Activated CD4-positive, alpha-beta T cell treated with anti-CD3 and anti-CD28 coated beads, Interleukin-2, amount 10 ng/mL, durations not matched to agents 7 days and 5 days (primary cell): ENCODE measurements at regions not wholly inside any gene's neighbourhood (a gene's known extent, or its start where the extent isn't known, plus 50 kb on each side); places are given as distances from the start of the nearest gene placed in this dataset.

Experiments used
- CTCF ChIA-PET: fragments of 350-600 bp; sonication (Branson Sonifier 250); formaldehyde crosslinking; loops from one replicate; lab custom pipeline; 2021; ENCODE audit warnings: antibody characterized with exemption; lab: Charles Lee
- POLR2A ChIA-PET: fragments of 350-600 bp; sonication (Branson Sonifier 250); formaldehyde crosslinking; loops from one replicate; lab custom pipeline; 2021; ENCODE audit warnings: antibody characterized with exemption; lab: Charles Lee
- DNase-seq: peaks from one replicate; pipeline ENCODE4 v3.0.0-alpha.2; 2020
- H3K27ac Mint-ChIP-seq: one replicate; pipeline ENCODE4 v1.8.0; 2021; ENCODE audit warnings: mild to moderate bottlenecking, moderate library complexity, mixed read lengths
- H3K27me3 Mint-ChIP-seq: one replicate; pipeline ENCODE4 v1.8.0; 2021; ENCODE audit warnings: mixed read lengths
- H3K36me3 Mint-ChIP-seq: one replicate; pipeline ENCODE4 v1.8.0; 2021; ENCODE audit warnings: low read depth, mixed read lengths
- H3K4me1 Mint-ChIP-seq: one replicate; pipeline ENCODE4 v1.8.0; 2021; ENCODE audit warnings: mixed read lengths
- H3K4me3 Mint-ChIP-seq: one replicate; pipeline ENCODE4 v1.8.0; 2021; ENCODE audit warnings: mild to moderate bottlenecking, moderate library complexity, mixed read lengths
- H3K9me3 Mint-ChIP-seq: one replicate; pipeline ENCODE4 v1.8.0; 2021; ENCODE audit warnings: mixed read lengths

DNA sequence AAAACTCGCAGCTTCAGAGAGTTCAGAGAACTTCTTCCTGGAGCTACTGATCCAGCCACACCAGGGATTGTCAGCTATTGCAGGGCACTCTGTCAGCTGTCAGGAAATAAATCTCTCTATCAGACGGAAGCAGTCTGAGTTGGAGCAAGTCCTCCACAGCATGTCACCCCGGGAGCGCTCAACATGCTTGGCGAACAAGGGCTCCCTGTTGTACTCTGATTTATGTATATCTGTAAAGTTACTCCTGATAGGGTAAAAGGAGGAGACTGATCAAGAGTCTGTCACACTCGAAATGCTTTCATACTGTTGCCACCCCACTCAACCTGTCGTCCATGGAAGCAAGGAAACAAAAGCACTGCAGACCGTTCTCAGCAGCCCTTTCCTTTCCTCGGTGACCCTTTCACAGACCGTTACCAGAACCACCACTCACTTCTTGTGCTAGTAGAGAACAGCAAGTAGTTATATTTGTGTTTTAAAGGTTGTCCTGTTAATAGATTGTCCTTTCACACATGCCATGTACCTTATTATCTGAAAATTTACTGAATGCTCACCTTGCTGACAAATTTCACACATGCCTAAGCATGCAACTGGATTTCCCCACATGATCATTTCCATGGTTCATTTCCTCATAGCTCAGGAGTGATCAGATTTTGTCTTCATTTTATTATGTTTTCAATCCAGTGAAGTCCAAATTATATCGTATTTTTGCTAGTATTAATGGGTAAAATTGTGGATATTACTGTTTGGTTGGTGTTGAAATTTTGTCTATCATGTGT is 2108.9 kb upstream of the TENM3 start:
- Mint-ChIP-seq H3K27ac (no peak overlapping the region), H3K27me3 (no peaks in the 10 kb centered on the region), H3K4me1 (no peaks in the 10 kb centered on the region), H3K9me3 (no peaks in the 10 kb centered on the region), H3K4me3 (no peak overlapping the region), H3K36me3 (no peaks in the 10 kb centered on the region)
- CTCF ChIA-PET, result no interaction called here
- no peak for DNase-seq
- POLR2A ChIA-PET, result no interaction called here

DNA sequence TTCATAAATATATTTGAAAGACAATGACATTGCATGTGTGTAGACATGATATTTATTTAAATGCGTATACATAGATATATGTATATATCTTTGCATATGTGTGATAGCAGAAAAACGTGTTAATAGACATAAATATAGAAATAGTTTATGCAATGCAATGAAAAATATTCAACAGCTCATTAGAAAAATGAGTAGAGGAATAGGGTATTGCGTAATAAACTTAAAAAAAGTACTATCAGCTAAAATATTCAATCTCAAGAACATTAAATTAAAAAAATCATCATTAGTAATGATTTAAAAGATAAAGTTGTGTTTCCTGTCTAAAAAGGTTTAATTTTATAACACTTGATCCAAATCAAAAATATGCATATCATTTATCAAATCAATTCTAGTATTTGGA is 2101.5 kb upstream of the TENM3 start:
- ChIA-PET CTCF (interaction anchor here (0.5 to 0.6 kb wide), 2 partner anchors 22 to 1926 kb away, joined by 3 to 4 read pairs; no protein-coding TSS in a partner anchor), POLR2A (no interaction called here)
- DNase-seq, result no peak
- Mint-ChIP-seq H3K4me3 (no peak overlapping the region), H3K4me1 (no peaks in the 10 kb centered on the region), H3K36me3 (no peaks in the 10 kb centered on the region), H3K9me3 (no peaks in the 10 kb centered on the region), H3K27me3 (no peaks in the 10 kb centered on the region), H3K27ac (no peak overlapping the region)

DNA sequence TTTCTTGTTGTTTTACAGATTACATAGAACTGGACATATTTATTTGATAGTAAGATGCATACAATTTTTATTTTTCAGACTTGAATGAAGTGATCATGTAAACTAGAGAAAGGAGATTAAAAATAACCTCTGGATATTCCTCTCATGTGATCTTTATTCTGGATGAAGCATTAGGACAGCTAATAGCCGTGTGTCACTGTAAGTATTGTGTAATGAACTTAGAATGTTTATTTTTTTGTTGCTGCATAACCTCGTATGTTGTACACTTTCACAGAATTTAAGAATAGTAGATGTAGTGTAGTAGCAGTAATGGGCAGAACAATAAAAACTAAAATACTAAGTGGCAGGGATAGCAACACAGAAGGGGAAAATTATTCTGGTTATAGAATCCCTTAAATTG is 2094.5 kb upstream of the TENM3 start:
- CTCF ChIA-PET, result no interaction called here
- no peak for DNase-seq
- Mint-ChIP-seq H3K27me3 (no peaks in the 10 kb centered on the region), H3K4me1 (no peaks in the 10 kb centered on the region), H3K27ac (no peak overlapping the region), H3K4me3 (no peak overlapping the region), H3K9me3 (no peaks in the 10 kb centered on the region), H3K36me3 (no peaks in the 10 kb centered on the region)
- POLR2A ChIA-PET, result no interaction called here

DNA sequence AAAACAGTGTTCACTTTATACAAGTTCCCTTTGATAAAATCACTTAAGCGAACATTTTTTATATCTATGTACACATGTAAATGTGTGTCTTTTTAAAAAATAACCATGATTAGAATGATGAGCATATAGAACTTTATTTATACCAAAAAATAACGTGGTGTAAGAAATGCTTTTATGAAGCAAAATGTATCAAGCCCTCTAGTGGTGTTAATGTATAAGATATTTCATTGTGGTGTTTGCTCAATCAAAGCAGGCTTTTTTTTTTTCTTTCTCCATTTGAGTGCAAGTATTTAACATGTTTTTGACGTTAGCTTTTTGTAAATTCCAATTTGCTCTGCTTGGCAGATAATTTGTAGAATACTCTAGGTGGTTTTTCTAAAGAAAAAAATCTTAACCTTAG is 2092.4 kb upstream of the TENM3 start:
- no peaks in the 10 kb centered on the region for H3K27me3 Mint-ChIP-seq
- H3K4me3 Mint-ChIP-seq, result no peak overlapping the region
- ChIA-PET CTCF (no interaction called here), POLR2A (no interaction called here)
- no peaks in the 10 kb centered on the region for H3K9me3 Mint-ChIP-seq
- H3K36me3 Mint-ChIP-seq, result no peaks in the 10 kb centered on the region
- H3K4me1 Mint-ChIP-seq, result no peaks in the 10 kb centered on the region
- no peak for DNase-seq
- H3K27ac Mint-ChIP-seq, result no peak overlapping the region

DNA sequence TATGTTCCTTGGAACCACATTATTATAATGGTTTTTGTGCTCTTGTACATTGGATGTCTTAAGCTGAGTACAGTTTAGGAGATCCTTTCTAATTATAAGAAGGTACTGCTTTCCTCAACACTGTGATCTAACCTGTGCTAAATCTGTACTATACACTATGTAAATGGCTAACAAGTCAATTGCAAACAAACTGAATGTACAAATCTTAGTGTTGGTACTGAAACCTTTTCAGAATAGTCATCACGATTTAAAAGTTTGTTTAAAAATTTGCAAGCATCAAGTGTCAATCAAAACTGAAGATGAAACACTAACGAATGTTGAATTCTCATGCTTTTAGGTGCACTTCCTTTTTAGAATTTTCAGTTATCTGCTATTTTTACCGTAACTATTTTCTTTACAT is 2090.4 kb upstream of the TENM3 start:
- H3K9me3 Mint-ChIP-seq, result no peaks in the 10 kb centered on the region
- H3K4me1 Mint-ChIP-seq, result no peaks in the 10 kb centered on the region
- ChIA-PET POLR2A (no interaction called here), CTCF (no interaction called here)
- no peak for DNase-seq
- no peak overlapping the region for H3K27ac Mint-ChIP-seq
- H3K36me3 Mint-ChIP-seq, result no peaks in the 10 kb centered on the region
- H3K4me3 Mint-ChIP-seq, result no peak overlapping the region
- H3K27me3 Mint-ChIP-seq, result no peaks in the 10 kb centered on the region

DNA sequence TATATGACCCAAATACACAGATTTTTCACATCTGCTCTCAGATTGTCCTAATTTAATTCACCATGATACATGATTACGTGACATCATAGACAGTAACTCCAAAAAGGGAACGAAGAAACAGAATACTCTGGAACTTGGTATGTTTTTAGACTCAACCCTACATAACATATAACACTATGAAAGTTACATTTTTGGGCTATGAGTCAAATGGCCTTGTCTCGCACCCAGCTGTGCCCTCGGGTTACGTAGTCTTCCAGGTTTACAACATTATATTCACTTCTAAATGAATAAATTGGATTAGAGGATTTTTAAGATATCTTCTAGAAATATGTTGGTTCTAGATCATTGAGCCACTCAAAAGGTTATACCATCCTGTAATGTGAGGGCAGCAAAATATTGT is 2089.6 kb upstream of the TENM3 start:
- POLR2A ChIA-PET, result no interaction called here
- H3K27ac Mint-ChIP-seq, result no peak overlapping the region
- H3K9me3 Mint-ChIP-seq, result no peaks in the 10 kb centered on the region
- no peaks in the 10 kb centered on the region for H3K4me1 Mint-ChIP-seq
- CTCF ChIA-PET, result no interaction called here
- H3K36me3 Mint-ChIP-seq, result no peaks in the 10 kb centered on the region
- H3K27me3 Mint-ChIP-seq, result no peaks in the 10 kb centered on the region
- no peak overlapping the region for H3K4me3 Mint-ChIP-seq
- DNase-seq, result no peak

DNA sequence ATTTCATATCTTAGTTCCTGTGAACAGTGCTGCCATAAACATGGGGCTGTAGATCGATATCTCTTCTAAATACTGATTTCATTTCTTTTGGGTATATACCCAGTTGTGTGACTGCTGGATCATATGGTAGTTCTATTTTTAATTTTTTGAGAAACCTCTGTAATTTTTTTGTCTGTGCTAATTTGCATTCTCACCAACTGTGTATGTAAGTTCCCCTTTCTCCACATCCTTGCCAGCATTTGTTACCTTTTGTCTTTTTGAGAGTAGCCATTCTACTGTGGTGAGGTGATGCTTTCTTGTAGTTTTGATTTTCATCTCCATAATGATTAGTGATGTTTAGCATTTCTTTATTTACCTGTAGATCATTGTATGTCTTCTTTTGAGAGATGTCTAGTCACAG is 2086.5 kb upstream of the TENM3 start:
- Mint-ChIP-seq H3K4me1 (no peaks in the 10 kb centered on the region), H3K36me3 (no peaks in the 10 kb centered on the region), H3K27ac (no peak overlapping the region), H3K4me3 (no peak overlapping the region), H3K27me3 (no peaks in the 10 kb centered on the region), H3K9me3 (no peaks in the 10 kb centered on the region)
- ChIA-PET CTCF (no interaction called here), POLR2A (no interaction called here)
- no peak for DNase-seq

DNA sequence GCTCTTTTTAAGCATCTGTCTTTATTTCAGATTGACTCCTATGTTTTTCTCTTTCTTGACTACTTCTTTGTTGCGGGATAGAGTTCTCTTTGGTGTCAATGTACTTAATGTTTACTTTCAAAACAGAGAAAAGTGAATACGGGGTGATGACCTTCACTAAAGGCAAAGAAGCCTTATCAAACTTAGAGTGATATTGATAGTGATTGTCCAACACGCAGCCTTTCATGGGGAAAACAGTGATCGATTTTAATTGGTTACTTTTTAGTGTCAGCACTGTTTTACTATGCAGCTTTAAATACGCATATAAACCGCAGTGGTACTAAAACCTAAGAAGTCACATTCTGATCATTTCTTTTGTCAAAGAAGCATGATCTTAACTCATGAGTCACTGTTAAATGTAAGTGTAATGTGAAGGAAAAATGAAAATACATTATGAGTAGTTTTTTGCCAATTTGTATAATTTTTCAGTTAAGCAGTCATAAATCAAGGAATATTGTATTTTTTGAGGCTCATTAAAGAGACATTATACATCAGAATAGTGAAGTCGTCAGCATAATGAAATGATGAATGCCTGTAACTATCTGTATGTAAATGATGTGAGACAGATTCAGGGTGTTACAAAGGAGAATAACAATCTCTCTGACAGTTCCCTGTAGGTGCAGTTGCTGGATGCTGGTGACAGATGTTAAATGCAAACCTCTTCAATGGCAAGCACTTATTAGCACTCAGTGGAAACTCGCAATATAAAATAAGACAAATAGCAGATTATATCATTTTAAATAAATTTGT is 2082.8 kb upstream of the TENM3 start:
- no peaks in the 10 kb centered on the region for H3K27me3 Mint-ChIP-seq
- no peaks in the 10 kb centered on the region for H3K4me1 Mint-ChIP-seq
- no peak for DNase-seq
- ChIA-PET CTCF (no interaction called here), POLR2A (no interaction called here)
- H3K4me3 Mint-ChIP-seq, result no peak overlapping the region
- no peaks in the 10 kb centered on the region for H3K9me3 Mint-ChIP-seq
- no peak overlapping the region for H3K27ac Mint-ChIP-seq
- H3K36me3 Mint-ChIP-seq, result no peaks in the 10 kb centered on the region

DNA sequence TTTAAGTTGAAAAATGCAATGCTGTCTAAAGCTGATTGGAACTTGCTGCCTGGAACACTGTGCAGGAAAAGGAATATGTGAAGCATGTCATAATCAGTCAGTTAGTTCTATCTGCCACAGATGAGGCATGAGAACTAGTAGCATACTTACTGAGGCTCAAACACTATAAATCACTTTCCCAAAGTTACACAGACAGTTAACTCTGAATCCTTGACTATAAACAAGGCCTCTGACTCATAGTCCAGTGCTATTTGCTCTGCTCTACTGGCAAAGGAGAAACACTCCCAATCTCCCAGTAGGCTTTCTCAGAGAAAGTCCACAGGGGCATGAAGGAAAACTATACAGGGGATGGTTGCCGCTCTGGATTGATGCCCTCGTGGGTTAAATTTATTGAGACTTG is 2078.4 kb upstream of the TENM3 start:
- H3K9me3 Mint-ChIP-seq, result no peaks in the 10 kb centered on the region
- POLR2A ChIA-PET, result no interaction called here
- CTCF ChIA-PET, result no interaction called here
- H3K4me1 Mint-ChIP-seq, result no peaks in the 10 kb centered on the region
- no peak overlapping the region for H3K4me3 Mint-ChIP-seq
- no peak overlapping the region for H3K27ac Mint-ChIP-seq
- no peaks in the 10 kb centered on the region for H3K36me3 Mint-ChIP-seq
- H3K27me3 Mint-ChIP-seq, result no peaks in the 10 kb centered on the region
- no peak for DNase-seq

DNA sequence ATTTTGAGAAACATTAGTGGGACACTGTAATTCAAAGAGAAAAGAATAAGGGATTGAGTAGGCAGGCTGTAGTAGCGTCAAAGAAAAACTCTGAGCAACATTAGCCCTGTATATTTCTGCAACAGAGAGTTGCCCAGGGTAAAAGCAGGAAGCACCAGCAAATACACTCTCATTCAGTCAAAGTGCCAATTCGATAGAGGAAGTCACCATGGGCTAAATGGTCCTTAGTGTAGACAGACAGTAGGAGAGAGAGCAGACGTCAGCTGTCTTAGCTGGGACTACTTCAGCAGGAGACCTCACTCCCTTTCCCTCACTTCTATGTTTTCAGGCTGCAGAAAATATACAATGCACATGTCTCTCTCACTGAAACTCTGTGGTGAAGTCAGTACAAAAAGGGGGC is 2073.8 kb upstream of the TENM3 start:
- CTCF ChIA-PET, result no interaction called here
- no peaks in the 10 kb centered on the region for H3K36me3 Mint-ChIP-seq
- no peaks in the 10 kb centered on the region for H3K9me3 Mint-ChIP-seq
- H3K27ac Mint-ChIP-seq, result no peak overlapping the region
- no peaks in the 10 kb centered on the region for H3K27me3 Mint-ChIP-seq
- no peak overlapping the region for H3K4me3 Mint-ChIP-seq
- H3K4me1 Mint-ChIP-seq, result no peaks in the 10 kb centered on the region
- DNase-seq, result no peak
- POLR2A ChIA-PET, result no interaction called here

DNA sequence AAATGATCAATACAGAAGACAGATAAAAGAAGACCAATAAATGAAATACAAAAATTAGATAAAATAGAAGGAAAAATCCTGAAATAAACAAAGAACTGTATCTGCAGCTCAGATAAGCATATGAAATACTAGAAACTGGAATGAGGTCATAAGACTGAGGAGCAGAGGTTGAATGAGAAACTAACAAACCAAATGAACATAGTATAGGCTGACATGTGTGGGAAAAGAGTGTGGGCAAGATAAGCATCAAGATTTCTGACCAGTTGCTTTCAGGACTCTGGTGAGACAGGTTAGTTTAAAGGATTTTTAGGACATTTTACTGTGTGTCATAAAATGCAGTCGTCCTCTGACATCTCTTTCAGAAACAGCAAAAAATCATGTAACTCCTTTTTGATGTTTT is 2073.2 kb upstream of the TENM3 start:
- no peaks in the 10 kb centered on the region for H3K36me3 Mint-ChIP-seq
- H3K27ac Mint-ChIP-seq, result no peak overlapping the region
- no peak for DNase-seq
- no peaks in the 10 kb centered on the region for H3K27me3 Mint-ChIP-seq
- no peaks in the 10 kb centered on the region for H3K9me3 Mint-ChIP-seq
- H3K4me3 Mint-ChIP-seq, result no peak overlapping the region
- CTCF ChIA-PET, result no interaction called here
- H3K4me1 Mint-ChIP-seq, result no peaks in the 10 kb centered on the region
- POLR2A ChIA-PET, result no interaction called here

DNA sequence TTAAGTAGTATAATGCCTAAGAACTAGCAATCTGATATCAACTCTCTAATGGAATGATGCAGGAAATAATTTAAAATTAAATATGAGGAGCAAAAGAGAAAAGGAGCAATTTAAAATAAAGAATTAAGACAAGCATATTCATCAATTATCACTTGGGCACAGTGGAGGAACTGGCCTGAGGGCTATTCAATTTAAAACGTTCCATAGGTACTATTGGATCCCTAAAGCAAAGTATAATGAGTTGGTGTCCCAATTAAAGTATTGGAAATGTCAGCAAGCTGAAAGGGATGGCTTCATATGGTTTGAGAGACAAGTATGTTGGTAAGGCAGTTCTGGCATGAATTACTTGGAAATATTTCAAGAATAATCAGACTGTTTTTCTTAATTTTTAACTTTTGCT is 2064.1 kb upstream of the TENM3 start:
- H3K9me3 Mint-ChIP-seq, result no peaks in the 10 kb centered on the region
- POLR2A ChIA-PET, result no interaction called here
- H3K4me3 Mint-ChIP-seq, result no peak overlapping the region
- no peaks in the 10 kb centered on the region for H3K4me1 Mint-ChIP-seq
- no peaks in the 10 kb centered on the region for H3K27me3 Mint-ChIP-seq
- DNase-seq, result no peak
- CTCF ChIA-PET, result no interaction called here
- H3K36me3 Mint-ChIP-seq, result no peaks in the 10 kb centered on the region
- no peak overlapping the region for H3K27ac Mint-ChIP-seq

DNA sequence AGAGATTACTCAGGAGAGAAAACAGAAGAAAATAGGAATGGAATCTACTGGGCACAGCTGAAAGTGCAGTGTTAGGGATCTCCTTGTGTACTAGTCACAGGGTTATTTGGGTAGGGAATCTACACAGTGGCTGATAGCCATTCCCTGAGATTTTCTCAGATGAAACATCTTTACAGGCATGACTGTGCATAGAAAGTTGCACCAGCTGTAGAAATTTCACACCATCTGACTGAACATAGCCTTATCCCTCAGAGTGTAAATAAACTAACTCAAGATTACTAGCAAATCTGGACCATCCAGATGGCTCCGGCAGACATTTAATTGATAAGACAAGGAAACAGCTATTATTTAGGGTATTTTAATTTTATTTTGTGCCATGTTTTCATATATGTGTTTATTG is 2053.5 kb upstream of the TENM3 start:
- ChIA-PET CTCF (no interaction called here), POLR2A (no interaction called here)
- Mint-ChIP-seq H3K36me3 (no peaks in the 10 kb centered on the region), H3K9me3 (no peaks in the 10 kb centered on the region), H3K27me3 (no peaks in the 10 kb centered on the region), H3K27ac (no peak overlapping the region), H3K4me1 (no peaks in the 10 kb centered on the region), H3K4me3 (no peak overlapping the region)
- DNase-seq, result no peak

DNA sequence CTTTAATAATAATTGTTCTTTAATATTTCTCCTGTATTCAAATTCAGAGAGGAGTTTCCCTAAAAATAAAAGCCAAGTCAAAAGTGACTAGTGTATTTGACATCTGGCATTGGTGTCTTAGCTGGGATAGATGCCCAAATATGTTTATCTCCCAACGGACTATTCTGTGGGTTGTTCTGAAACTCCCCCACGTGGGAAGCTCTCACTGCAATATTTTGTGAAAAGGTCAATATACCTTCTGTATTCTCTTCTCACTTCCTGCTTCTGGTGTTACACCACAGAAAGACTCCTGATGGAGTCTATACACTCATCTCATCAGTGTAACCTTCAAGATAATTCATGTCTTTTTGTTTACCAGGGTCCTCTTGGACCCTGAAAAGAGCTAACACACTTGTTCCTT is 2052.8 kb upstream of the TENM3 start:
- H3K9me3 Mint-ChIP-seq, result no peaks in the 10 kb centered on the region
- no peaks in the 10 kb centered on the region for H3K4me1 Mint-ChIP-seq
- no peak overlapping the region for H3K4me3 Mint-ChIP-seq
- ChIA-PET POLR2A (no interaction called here), CTCF (no interaction called here)
- no peaks in the 10 kb centered on the region for H3K27me3 Mint-ChIP-seq
- H3K27ac Mint-ChIP-seq, result no peak overlapping the region
- H3K36me3 Mint-ChIP-seq, result no peaks in the 10 kb centered on the region
- no peak for DNase-seq
